Thoracic aorta (tissue), 2 donors: ENCODE measurements at regions not wholly inside any gene's neighbourhood (a gene's known extent, or its start where the extent isn't known, plus 50 kb on each side); places are given as distances from the start of the nearest gene placed in this dataset.

Experiments
- ATAC-seq: fragments of 150-250 bp; one replicate; pipeline ENCODE4 v1.8.0; 2017; ENCODE audit warnings: low read depth; ENCODE audit not compliant: insufficient number of reproducible peaks, low FRiP score
- DNase-seq: peaks from one replicate; pipeline ENCODE4 v3.0.0-alpha.2; 2020; ENCODE audit warnings: low spot score
- H3K27ac ChIP-seq, 2 donors: fragments of 200-600 bp; sonication (generic); 1 replicate in 1 of 2; 2 replicates in 1 of 2; pipeline ENCODE4 v1.5.1; 2016; ENCODE audit warnings: mild to moderate bottlenecking in 2 of 2, moderate library complexity in 2 of 2
- H3K27me3 ChIP-seq: fragments of 200-600 bp; sonication (generic); replicated peaks from 2 replicates; pipeline ENCODE4 v1.6.0; 2016; ENCODE audit warnings: mild to moderate bottlenecking; ENCODE audit not compliant: insufficient read depth
- H3K36me3 ChIP-seq: fragments of 200-600 bp; sonication (generic); one replicate; pipeline ENCODE4 v1.5.1; 2016
- H3K4me1 ChIP-seq, 2 donors: fragments of 200-600 bp; sonication (generic); 1 replicate in 1 of 2; 2 replicates in 1 of 2; pipeline versions ENCODE4 v1.5.1 to v1.6.0; 2016; ENCODE audit warnings: low read depth in 2 of 2, mild to moderate bottlenecking in 1 of 2; ENCODE audit not compliant: control insufficient read depth in 1 of 2
- H3K4me3 ChIP-seq: fragments of 200-600 bp; sonication (generic); 2 replicates; pipeline ENCODE4 v1.5.1; 2016; ENCODE audit warnings: mild to moderate bottlenecking
- H3K9me3 ChIP-seq: fragments of 200-600 bp; sonication (generic); 2 replicates; pipeline ENCODE4 v1.5.1; 2016
- TF ChIP-seq, protein P1 (sequence below): fragments of 200-600 bp; sonication (generic); IDR thresholded peaks from one replicate; pipeline ENCODE4 v1.5.1; 2019; ENCODE audit warnings: antibody characterized with exemption

DNA sequence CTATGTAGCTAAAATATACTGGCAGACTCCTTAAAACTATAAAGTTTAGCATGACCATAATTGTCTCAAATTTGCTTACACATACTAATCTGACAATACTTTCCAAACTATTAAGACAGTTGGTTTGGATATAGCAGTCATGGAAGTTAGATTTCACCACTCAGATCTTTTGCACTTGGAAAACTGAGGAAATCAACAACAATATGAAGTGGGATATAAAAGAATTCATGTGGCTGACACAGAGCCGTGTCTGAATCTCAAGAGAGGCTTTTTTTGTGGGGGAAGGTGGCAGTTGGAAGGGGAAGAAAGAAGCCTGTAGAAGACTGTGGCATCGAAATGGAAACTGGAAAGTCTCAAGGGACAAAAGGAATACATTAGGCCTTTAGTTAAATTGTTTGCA is 166.6 kb upstream of the FLRT2 start:
- TF ChIP-seq, protein P1, sequence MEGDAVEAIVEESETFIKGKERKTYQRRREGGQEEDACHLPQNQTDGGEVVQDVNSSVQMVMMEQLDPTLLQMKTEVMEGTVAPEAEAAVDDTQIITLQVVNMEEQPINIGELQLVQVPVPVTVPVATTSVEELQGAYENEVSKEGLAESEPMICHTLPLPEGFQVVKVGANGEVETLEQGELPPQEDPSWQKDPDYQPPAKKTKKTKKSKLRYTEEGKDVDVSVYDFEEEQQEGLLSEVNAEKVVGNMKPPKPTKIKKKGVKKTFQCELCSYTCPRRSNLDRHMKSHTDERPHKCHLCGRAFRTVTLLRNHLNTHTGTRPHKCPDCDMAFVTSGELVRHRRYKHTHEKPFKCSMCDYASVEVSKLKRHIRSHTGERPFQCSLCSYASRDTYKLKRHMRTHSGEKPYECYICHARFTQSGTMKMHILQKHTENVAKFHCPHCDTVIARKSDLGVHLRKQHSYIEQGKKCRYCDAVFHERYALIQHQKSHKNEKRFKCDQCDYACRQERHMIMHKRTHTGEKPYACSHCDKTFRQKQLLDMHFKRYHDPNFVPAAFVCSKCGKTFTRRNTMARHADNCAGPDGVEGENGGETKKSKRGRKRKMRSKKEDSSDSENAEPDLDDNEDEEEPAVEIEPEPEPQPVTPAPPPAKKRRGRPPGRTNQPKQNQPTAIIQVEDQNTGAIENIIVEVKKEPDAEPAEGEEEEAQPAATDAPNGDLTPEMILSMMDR, result no peak
- ATAC-seq, result no peak
- H3K4me1 ChIP-seq, result no peaks in the 10 kb centered on the region
- H3K27me3 ChIP-seq, result no peaks in the 10 kb centered on the region
- no peak overlapping the region for H3K4me3 ChIP-seq
- H3K27ac ChIP-seq, result no peak overlapping the region
- DNase-seq, result no peak
- H3K9me3 ChIP-seq, result no peaks in the 10 kb centered on the region
- H3K36me3 ChIP-seq, result no peaks in the 10 kb centered on the region

DNA sequence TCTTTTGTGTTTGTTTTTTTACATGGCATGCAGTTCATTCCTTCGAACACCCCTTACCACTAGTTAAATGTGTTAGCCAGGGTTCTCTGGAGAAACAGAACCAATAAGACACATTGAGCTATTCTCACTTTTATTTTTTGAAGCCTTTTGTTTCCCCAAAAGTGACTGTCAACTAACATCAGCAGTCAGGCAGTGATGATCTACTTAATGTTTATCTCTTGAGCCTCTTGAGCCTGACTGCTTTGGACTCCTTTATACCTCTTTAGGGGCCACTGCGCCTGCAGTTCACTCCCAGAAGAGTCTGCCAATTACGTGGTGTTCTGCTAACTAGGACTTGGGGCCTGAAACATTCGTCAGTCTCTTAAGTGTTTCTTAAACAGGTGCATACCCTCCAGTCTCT is 163.7 kb upstream of the FLRT2 start:
- DNase-seq (no peak), ATAC-seq (no peak)
- no peaks in the 10 kb centered on the region for H3K36me3 ChIP-seq
- H3K27ac ChIP-seq, result no peak overlapping the region
- H3K4me1 ChIP-seq, result no peaks in the 10 kb centered on the region
- no peak overlapping the region for H3K4me3 ChIP-seq
- H3K9me3 ChIP-seq, result no peaks in the 10 kb centered on the region
- H3K27me3 ChIP-seq, result no peaks in the 10 kb centered on the region
- TF ChIP-seq, protein P1, result no peak

DNA sequence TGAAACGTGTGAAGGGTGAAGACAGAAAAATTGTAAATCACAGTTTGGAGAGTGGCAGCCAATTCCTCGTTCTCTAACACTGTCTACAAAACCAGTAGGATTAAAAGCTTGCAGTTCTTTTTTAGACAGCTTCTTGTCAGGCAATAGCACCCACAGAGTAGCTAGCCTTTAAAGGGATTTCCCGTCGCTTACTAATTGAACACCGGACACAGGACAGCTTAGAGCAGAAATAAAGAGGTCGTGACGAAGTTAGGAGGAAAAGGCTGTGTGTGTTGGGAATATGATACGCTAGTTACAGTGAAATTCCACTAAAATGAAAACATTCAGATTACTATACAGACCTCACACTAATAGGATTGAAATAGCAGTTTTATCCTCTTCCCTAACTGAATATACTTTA is 149.1 kb upstream of the FLRT2 start:
- H3K4me1 ChIP-seq, result no peaks in the 10 kb centered on the region
- no peak overlapping the region for H3K27ac ChIP-seq
- no peak overlapping the region for H3K4me3 ChIP-seq
- no peaks in the 10 kb centered on the region for H3K9me3 ChIP-seq
- H3K36me3 ChIP-seq, result no peaks in the 10 kb centered on the region
- ATAC-seq (no peak), DNase-seq (no peak)
- TF ChIP-seq, protein P1, result no peak
- H3K27me3 ChIP-seq, result no peaks in the 10 kb centered on the region

DNA sequence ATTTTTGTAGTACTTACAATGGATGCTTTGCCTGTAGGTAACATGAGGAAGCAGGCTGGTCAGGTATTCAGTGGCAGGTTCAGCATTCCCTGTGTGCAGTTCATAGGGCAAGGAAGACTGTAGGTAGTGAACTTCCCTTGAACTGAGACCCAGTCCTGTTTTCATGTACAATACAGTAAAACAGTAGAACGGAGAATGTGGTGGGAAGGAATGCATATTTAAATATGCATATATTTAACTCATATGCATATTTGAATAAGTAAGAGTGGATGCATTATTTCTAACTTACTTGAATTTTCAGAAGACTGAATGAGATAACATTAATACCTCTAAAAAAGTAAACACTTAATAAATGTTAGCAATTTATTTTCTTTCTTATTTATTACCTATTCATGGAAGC is 147.6 kb upstream of the FLRT2 start:
- Histone ChIP-seq H3K9me3 (no peaks in the 10 kb centered on the region), H3K4me1 (no peaks in the 10 kb centered on the region), H3K4me3 (no peak overlapping the region), H3K27ac (no peak overlapping the region), H3K27me3 (no peaks in the 10 kb centered on the region), H3K36me3 (no peaks in the 10 kb centered on the region)
- TF ChIP-seq, protein P1, result no peak
- ATAC-seq (no peak), DNase-seq (no peak)

DNA sequence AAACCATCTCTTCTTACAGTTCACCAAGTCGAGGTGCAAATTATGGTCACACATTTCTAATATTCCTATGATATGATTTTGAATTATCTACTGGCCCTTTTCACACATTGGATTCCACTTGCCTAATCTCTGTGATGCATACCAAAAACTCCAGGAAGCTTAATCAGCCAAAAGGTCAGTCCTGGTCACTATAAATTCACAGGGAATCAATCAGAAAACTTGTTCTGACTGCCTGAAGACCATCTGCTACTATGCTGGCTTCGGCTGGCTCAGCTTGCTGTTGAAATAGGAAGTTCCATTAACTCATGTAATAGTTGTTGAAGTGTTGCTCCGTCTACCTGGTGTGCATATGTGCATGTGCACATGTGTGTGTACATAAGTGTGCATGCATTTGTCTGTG is 142.8 kb upstream of the FLRT2 start:
- ATAC-seq (no peak), DNase-seq (no peak)
- Histone ChIP-seq H3K4me1 (no peaks in the 10 kb centered on the region), H3K27ac (no peak overlapping the region), H3K36me3 (no peaks in the 10 kb centered on the region), H3K9me3 (no peaks in the 10 kb centered on the region), H3K27me3 (no peaks in the 10 kb centered on the region), H3K4me3 (no peak overlapping the region)
- TF ChIP-seq, protein P1, result no peak
